Tibial nerve (tissue), 4 donors: ENCODE measurements at regions not wholly inside any gene's neighbourhood (a gene's known extent, or its start where the extent isn't known, plus 50 kb on each side); places are given as distances from the start of the nearest gene placed in this dataset.

Source experiments
- EP300 ChIP-seq, 2 donors: sonication (generic); formaldehyde crosslinking; IDR thresholded peaks; one replicate each; pipeline ENCODE4 v1.6.1; 2017; ENCODE audit warnings: antibody characterized with exemption in 2 of 2, mild to moderate bottlenecking in 1 of 2
- POLR2A ChIP-seq, 2 donors: fragments of 450-650 bp; IDR thresholded peaks; one replicate each; pipeline ENCODE4 v1.6.1; 2017; ENCODE audit warnings: antibody characterized with exemption in 2 of 2, mild to moderate bottlenecking in 2 of 2, moderate library complexity in 2 of 2
- TF ChIP-seq, protein P1 (sequence below), 5 experiments: fragments of 200-600 bp in 3 of 5; fragments of 450-650 bp in 2 of 5; sonication (generic) in 3 of 5; IDR thresholded peaks; one replicate each; pipeline ENCODE4 v1.5.1; 2016 to 2019; ENCODE audit warnings: antibody characterized with exemption in 5 of 5, mild to moderate bottlenecking in 3 of 5, moderate library complexity in 2 of 5

DNA sequence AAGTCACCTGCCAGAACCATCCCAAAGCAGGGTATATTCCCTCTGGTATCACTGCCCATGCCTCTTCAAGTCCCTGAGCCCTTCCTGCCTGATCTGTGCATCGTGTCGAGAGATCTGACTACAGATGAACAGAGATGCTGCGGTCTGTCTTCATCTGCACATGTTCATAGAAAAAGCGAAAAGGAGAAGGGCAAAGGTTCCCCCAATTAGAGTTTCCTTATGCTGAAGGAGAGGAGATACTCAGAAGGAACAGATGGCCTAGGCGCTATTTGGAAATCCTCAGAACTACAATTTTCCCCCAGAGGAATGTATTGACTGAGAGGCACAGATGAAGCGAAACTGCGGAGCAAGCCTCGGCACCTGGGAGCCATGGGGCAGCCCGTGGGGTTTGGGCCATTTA is 170.9 kb downstream of the SEC61B start:
- no peak for TF ChIP-seq POLR2A (IDR thresholded peaks at IDR 0.05)
- TF ChIP-seq, protein P1, sequence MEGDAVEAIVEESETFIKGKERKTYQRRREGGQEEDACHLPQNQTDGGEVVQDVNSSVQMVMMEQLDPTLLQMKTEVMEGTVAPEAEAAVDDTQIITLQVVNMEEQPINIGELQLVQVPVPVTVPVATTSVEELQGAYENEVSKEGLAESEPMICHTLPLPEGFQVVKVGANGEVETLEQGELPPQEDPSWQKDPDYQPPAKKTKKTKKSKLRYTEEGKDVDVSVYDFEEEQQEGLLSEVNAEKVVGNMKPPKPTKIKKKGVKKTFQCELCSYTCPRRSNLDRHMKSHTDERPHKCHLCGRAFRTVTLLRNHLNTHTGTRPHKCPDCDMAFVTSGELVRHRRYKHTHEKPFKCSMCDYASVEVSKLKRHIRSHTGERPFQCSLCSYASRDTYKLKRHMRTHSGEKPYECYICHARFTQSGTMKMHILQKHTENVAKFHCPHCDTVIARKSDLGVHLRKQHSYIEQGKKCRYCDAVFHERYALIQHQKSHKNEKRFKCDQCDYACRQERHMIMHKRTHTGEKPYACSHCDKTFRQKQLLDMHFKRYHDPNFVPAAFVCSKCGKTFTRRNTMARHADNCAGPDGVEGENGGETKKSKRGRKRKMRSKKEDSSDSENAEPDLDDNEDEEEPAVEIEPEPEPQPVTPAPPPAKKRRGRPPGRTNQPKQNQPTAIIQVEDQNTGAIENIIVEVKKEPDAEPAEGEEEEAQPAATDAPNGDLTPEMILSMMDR (IDR thresholded peaks at IDR 0.05), result no peak
- TF ChIP-seq EP300 (IDR thresholded peaks at IDR 0.05), result no peak
